Epithelial cell of esophagus (primary cell): ENCODE measurements at regions not wholly inside any gene's neighbourhood (a gene's known extent, or its start where the extent isn't known, plus 50 kb on each side); places are given as distances from the start of the nearest gene placed in this dataset.
"Not testable (repeated sequence)": the region's sequence is repeated elsewhere in the genome, so short reads cannot be mapped to it uniquely, and the experiment has no call there.

Experiments
- DNase-seq: peaks from one replicate; pipeline ENCODE4 v3.0.0; 2010; ENCODE audit warnings: low read depth
- H3K4me3 ChIP-seq: 2 replicates; pipeline ENCODE4 v1.5.1; 2011; ENCODE audit warnings: mild to moderate bottlenecking, low read length, control low read depth
- TF ChIP-seq, protein P1 (sequence below): IDR thresholded peaks from 2 replicates; pipeline ENCODE4 v1.5.1; 2011; ENCODE audit warnings: low read depth, mild to moderate bottlenecking, low read length, control low read depth, inconsistent platforms; ENCODE audit not compliant: insufficient read depth; ENCODE audit errors: missing control alignments

DNA sequence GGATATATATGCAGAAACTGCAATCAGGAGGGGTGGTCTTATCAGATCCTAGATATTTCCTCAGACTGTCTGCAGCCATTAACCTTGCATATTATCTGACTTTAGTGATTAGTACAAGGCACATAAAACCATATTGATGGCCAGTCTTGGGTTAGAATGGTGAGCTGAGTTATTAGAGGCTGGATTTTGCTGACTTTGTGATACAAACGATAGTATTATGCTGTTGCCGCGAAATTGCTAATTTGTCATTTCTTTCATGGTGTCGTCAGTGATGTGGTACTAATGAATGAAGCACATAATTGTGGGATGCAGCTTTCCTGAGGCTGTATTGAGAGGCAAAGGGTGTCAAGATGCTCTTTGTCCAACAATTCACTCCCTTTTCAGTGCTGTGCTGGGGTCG, 172.5 kb downstream of the TEX29 start:
- TF ChIP-seq, protein P1, sequence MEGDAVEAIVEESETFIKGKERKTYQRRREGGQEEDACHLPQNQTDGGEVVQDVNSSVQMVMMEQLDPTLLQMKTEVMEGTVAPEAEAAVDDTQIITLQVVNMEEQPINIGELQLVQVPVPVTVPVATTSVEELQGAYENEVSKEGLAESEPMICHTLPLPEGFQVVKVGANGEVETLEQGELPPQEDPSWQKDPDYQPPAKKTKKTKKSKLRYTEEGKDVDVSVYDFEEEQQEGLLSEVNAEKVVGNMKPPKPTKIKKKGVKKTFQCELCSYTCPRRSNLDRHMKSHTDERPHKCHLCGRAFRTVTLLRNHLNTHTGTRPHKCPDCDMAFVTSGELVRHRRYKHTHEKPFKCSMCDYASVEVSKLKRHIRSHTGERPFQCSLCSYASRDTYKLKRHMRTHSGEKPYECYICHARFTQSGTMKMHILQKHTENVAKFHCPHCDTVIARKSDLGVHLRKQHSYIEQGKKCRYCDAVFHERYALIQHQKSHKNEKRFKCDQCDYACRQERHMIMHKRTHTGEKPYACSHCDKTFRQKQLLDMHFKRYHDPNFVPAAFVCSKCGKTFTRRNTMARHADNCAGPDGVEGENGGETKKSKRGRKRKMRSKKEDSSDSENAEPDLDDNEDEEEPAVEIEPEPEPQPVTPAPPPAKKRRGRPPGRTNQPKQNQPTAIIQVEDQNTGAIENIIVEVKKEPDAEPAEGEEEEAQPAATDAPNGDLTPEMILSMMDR = no peak
- DNase-seq = no peak
- H3K4me3 ChIP-seq = no peak overlapping the region

DNA sequence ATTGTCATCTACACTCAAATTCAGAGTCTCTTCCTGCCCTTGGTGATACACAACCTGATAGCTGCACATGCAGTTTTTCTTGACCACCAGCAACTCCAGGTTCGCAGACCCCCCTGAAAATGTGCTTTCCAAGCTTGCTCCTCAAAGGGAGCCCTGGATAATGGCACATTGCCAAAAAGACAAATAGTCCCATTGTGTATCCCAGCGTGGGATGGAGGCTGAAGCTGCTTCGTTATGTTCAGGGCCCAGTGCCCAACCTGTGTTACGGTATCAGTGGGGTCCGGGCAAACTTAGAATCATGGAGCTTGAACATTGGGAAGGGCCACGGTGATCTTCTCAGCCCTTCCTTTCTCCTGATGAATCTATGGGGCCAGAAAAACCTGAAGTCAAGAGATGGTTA, 173.0 kb downstream of the TEX29 start:
- H3K4me3 ChIP-seq = no peak overlapping the region
- TF ChIP-seq, protein P1 = no peak
- DNase-seq = no peak

DNA sequence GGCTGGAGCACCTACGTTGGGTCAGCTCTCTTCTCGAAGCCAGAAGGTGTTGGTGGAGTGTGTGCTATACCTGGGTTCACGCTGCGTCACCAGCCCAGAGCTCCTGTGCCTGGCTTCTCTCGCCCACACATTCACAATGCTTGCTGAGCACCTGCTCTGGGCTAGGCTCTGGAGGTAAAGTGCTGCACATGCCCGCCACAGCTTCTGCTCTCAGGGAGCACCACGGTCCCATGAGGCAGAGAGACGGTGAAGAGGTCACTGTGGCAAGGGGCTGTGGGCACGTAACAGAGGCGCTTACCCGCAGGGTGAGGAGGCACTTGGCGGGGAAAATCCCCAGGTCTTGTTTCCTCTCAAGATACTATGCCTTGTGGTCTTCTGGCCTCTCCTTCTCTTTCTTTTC, 174.2 kb downstream of the TEX29 start:
- no peak for DNase-seq
- TF ChIP-seq, protein P1 = no peak
- no peak overlapping the region for H3K4me3 ChIP-seq

DNA sequence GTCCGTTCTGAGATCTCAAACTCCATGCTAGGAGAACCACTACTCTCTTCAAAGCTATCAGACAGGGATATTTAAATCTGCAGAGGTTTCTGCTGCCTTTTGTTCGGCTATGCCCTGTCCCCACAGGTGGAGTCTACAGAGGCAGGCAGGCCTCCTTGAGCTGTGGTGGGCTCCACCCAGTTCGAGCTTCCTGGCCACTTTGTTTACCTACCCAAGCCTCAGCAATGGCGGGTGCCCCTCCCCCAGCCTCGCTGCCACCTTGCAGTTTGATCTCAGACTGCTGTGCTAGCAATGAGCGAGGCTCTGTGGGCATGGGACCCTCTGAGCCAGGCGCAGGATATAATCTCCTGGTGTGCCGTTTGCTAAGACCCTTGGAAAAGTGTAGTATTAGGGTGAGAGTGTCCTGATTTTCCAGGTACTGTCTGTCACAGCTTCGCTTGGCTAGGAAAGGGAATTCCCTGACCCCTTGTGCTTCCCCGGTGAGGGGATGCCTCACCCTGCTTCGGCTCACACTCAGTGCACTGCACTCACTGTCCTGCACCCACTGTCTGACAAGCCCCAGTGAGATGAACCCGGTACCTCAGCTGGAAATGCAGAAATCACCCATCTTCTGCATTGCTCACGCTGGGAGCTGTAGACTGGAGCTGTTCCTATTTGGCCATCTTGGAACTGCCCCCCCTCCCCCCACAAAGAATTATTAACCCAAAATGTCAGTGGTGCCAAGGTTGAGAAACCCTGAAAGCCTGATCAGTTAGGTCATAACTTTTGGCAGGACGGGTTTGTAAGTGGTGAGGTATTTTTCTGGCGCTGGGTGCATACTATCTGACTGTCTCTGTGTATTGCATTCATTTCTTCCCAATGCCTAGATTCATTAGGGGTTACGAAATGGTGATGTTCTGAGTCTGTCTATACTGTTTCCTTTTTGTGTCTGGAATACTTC, 181.4 kb downstream of the TEX29 start:
- not testable (repeated sequence) for H3K4me3 ChIP-seq, DNase-seq

DNA sequence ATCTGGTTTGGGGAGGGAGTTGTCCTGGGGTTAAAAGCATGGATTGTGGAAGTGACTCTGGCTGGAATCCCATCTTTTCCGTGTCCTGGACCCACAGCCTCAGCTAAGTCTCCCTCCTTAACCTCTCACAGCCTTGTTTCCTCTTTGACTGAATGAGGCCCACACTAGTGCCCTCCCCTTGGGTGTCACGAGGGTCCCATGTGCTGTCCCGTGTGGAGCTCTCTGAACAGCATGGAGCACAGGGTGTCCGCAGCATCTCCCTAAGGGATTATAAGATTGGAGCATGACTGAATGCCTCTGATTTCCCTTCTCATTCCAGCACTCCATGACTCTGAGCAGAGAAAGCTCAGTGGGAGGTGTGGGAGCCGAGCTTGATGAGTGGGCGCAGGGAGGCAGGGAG, 182.5 kb downstream of the TEX29 start:
- no peak overlapping the region for H3K4me3 ChIP-seq
- TF ChIP-seq, protein P1 = no peak

DNA sequence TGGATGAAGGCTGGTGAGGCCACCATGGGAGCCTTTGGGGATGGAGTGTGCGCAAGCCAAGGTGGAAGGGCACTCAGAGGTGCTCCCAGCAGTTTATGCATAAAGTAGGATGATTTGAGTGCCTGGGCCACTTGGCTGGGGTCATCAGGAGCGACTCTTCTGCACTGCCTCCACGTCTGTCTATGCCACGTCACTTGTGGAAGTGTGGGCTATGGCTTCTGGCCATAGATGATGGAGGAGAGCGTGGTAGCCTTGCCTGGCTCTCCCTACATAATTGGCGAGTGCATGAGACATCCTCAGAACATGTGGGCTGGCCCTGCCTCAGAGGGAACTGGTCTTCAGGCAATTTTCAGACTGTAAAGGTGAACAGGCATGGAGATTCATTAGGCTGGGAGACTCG, 182.9 kb downstream of the TEX29 start:
- TF ChIP-seq, protein P1 = no peak
- no peak for DNase-seq
- no peak overlapping the region for H3K4me3 ChIP-seq

More for the DNA sequence above, 182.5 kb downstream of the TEX29 start:
- DNase-seq = no peak

DNA sequence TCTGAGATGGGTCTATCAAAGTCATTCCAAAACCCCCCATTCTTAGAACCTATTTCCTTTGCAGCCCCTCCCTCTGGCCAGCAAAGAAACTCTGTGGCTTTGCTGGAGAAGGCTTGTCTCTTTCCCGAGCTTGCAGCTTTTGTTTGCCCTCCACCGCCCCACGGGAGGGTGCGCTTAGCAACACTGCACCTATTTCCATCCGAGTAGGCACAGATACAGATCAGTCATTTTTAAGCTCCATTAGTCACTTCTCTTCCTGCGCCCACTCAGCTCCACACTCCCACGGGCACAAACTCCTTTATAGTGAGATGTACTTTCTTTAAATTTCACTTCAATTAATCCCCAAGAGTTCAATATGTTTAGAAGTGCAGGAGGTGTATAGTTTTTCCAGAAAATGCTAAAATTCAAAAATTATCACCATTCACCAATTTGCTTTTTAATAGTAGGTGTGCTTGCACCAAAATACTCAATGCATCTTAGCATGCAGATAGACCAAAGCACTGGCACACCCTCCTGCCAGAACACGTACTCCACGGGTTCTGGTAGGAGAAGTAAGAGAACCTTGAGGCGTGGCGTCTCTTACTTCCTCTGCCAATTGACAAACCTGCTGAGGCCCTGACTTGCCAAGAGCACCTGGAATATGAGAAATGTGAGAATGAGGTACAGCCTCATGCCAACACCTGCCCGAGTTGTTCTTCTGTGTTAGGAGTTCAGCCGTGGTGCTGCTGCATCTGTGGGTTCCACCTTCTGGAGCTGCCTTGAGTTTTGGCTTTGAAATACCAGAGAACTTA, 183.7 kb downstream of the TEX29 start:
- DNase-seq = peak; percentile 0
- TF ChIP-seq, protein P1 = no peak
- no peak overlapping the region for H3K4me3 ChIP-seq
